ENCODE measurements at regions not wholly inside any gene's neighbourhood (a gene's known extent, or its start where the extent isn't known, plus 50 kb on each side); places are given as distances from the start of the nearest gene placed in this dataset.

- TF ChIP-seq CTCF (IDR thresholded peaks at IDR 0.05) (no peak), POLR2A (IDR thresholded peaks at IDR 0.05) (no peak)
These were observed 1083.2 kb downstream of the ROBO2 start for GRCh38 chr3:78123058-78123457.

Measured in Peyer's patch (tissue), 4 donors.